Gastroesophageal sphincter (tissue), 3 donors: ENCODE measurements at regions not wholly inside any gene's neighbourhood (a gene's known extent, or its start where the extent isn't known, plus 50 kb on each side); places are given as distances from the start of the nearest gene placed in this dataset.

ENCODE experiments used
- POLR2A ChIP-seq, 2 donors: fragments of 450-650 bp; IDR thresholded peaks; one replicate each; pipeline ENCODE4 v1.6.1; 2017; ENCODE audit warnings: antibody characterized with exemption in 2 of 2, mild to moderate bottlenecking in 2 of 2, moderate library complexity in 1 of 2
- TF ChIP-seq, protein P1 (sequence below), 4 experiments: fragments of 200-600 bp in 2 of 4; fragments of 450-650 bp in 2 of 4; sonication (generic) in 1 of 4; IDR thresholded peaks; one replicate each; pipeline ENCODE4 v1.5.1; 2017 to 2019; ENCODE audit warnings: antibody characterized with exemption in 4 of 4, mild to moderate bottlenecking in 2 of 4, moderate library complexity in 2 of 4

GRCh38 chr3:132239587-132239986 lies 77.6 kb upstream of the ACP3 start:
- TF ChIP-seq POLR2A (IDR thresholded peaks at IDR 0.05): no peak
- TF ChIP-seq, protein P1, sequence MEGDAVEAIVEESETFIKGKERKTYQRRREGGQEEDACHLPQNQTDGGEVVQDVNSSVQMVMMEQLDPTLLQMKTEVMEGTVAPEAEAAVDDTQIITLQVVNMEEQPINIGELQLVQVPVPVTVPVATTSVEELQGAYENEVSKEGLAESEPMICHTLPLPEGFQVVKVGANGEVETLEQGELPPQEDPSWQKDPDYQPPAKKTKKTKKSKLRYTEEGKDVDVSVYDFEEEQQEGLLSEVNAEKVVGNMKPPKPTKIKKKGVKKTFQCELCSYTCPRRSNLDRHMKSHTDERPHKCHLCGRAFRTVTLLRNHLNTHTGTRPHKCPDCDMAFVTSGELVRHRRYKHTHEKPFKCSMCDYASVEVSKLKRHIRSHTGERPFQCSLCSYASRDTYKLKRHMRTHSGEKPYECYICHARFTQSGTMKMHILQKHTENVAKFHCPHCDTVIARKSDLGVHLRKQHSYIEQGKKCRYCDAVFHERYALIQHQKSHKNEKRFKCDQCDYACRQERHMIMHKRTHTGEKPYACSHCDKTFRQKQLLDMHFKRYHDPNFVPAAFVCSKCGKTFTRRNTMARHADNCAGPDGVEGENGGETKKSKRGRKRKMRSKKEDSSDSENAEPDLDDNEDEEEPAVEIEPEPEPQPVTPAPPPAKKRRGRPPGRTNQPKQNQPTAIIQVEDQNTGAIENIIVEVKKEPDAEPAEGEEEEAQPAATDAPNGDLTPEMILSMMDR (IDR thresholded peaks at IDR 0.05): no peak
